Stomach smooth muscle (tissue), 2 donors: ENCODE measurements at regions not wholly inside any gene's neighbourhood (a gene's known extent, or its start where the extent isn't known, plus 50 kb on each side); places are given as distances from the start of the nearest gene placed in this dataset.
"Not testable (repeated sequence)": the region's sequence is repeated elsewhere in the genome, so short reads cannot be mapped to it uniquely, and the experiment has no call there.

Source experiments
- H3K27ac ChIP-seq: one replicate; pipeline ENCODE4 v1.7.0; 2013; ENCODE audit warnings: mild to moderate bottlenecking, low read length, inconsistent platforms
- H3K27me3 ChIP-seq, 2 donors: one replicate each; pipeline ENCODE4 v1.7.0; 2013; ENCODE audit warnings: low read length in 2 of 2; ENCODE audit not compliant: insufficient read depth in 2 of 2, control insufficient read depth in 1 of 2
- H3K36me3 ChIP-seq, 2 donors: one replicate each; pipeline ENCODE4 v1.7.0; 2013; ENCODE audit warnings: low read length in 2 of 2; ENCODE audit not compliant: control insufficient read depth in 2 of 2, insufficient read depth in 2 of 2
- H3K4me1 ChIP-seq: one replicate; pipeline ENCODE4 v1.7.0; 2013; ENCODE audit warnings: low read length; ENCODE audit not compliant: control insufficient read depth, insufficient read depth
- H3K4me3 ChIP-seq, 2 donors: one replicate each; pipeline ENCODE4 v1.7.0; 2013; ENCODE audit warnings: low read length in 2 of 2
- H3K9ac ChIP-seq, 2 donors: one replicate each; pipeline ENCODE4 v1.7.0; 2013; ENCODE audit warnings: low read length in 2 of 2, mild to moderate bottlenecking in 1 of 2
- H3K9me3 ChIP-seq, 2 donors: one replicate each; pipeline ENCODE4 v1.7.0; 2013; ENCODE audit warnings: low read length in 2 of 2; ENCODE audit not compliant: control insufficient read depth in 2 of 2
- donor health status: healthy.
- donor health status: Pancreatic carcinoma.

- no peaks in the 10 kb centered on the region for H3K9me3 ChIP-seq
- H3K27me3 ChIP-seq: no peaks in the 10 kb centered on the region
- no peak overlapping the region for H3K4me3 ChIP-seq
- no peaks in the 10 kb centered on the region for H3K36me3 ChIP-seq
- H3K9ac ChIP-seq: no peak overlapping the region
- H3K27ac ChIP-seq: no peak overlapping the region
- H3K4me1 ChIP-seq: no peaks in the 10 kb centered on the region
Measured at GRCh38 chr4:32680946-32681345, 1960.8 kb downstream of the PCDH7 start.

DNA sequence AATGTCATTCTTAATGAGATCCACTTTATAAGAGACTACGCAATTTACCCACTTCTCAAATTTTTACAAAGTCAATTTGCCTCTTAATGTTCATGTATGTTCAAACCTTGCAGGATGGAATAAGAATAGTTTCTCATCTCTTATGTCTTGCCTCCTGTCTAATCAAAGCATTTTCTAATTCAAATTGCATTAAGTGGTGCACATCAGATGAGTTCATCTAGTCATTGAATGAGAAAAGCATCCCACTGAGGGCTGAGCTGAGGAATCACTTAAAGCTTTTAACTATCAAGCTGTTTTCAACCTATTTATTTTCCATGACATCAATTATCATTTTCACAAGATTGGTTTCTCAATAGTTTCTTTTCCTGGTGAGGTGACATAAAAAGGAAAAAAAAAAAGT, 1964.0 kb downstream of the PCDH7 start:
- Histone ChIP-seq H3K27ac (no peak overlapping the region), H3K4me1 (no peaks in the 10 kb centered on the region), H3K27me3 (no peaks in the 10 kb centered on the region), H3K36me3 (no peaks in the 10 kb centered on the region), H3K9me3 (no peaks in the 10 kb centered on the region), H3K9ac (no peak overlapping the region), H3K4me3 (no peak overlapping the region)

GRCh38 chr4:32686123-32686522, 1966.0 kb downstream of the PCDH7 start:
- Histone ChIP-seq H3K27me3 (no peaks in the 10 kb centered on the region), H3K4me1 (no peaks in the 10 kb centered on the region), H3K9me3 (no peaks in the 10 kb centered on the region), H3K27ac (no peak overlapping the region), H3K9ac (no peak overlapping the region), H3K4me3 (no peak overlapping the region), H3K36me3 (no peaks in the 10 kb centered on the region)

DNA sequence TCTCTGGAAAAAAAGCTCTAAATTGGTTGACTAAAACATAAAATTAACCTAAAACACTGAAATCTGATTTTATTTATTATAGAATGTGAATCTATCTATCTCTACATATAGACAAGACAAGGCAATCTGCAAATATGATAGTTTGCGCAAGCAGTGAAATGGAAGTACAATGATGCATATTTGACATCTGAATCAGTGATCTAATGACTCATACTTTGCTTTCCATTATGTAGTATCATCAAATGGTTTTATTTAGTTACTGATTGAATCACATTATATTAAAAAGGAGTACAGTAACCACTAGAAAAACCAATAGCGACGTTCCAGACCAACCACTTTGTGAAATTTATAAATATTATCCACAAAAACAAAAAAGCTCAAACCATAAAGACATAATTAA, 1969.3 kb downstream of the PCDH7 start:
- Histone ChIP-seq H3K9me3 (no peaks in the 10 kb centered on the region), H3K36me3 (no peaks in the 10 kb centered on the region), H3K27me3 (no peaks in the 10 kb centered on the region), H3K27ac (no peak overlapping the region), H3K4me3 (no peak overlapping the region), H3K9ac (no peak overlapping the region), H3K4me1 (no peaks in the 10 kb centered on the region)

DNA sequence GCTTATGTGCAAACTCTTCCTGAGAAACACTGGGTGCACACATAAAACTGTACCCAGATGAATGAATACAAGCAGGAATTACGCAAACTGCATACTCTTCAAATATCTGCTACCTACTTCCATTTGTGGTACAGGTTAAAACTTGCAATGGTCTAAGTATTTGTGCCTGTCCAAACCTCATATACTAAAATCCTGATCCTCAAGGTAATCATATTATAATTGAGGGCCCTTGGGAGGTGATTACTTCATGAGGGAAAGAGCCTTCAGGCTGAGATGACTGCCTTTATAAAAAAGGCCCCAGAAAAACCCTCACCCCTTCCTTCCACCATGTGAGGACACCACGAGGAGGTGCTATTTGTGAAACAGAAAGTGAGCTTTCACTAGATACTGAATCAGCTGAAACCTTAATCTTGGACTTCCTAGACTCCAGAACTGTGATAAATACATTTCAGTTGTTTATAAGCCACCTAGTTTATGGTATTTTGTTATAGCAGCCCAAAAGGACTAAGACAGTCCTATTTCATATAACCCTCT, 1977.2 kb downstream of the PCDH7 start:
- H3K4me1 ChIP-seq: no peaks in the 10 kb centered on the region
- no peak overlapping the region for H3K9ac ChIP-seq
- H3K36me3 ChIP-seq: no peaks in the 10 kb centered on the region
- no peak overlapping the region for H3K4me3 ChIP-seq
- H3K9me3 ChIP-seq: no peaks in the 10 kb centered on the region
- H3K27me3 ChIP-seq: no peaks in the 10 kb centered on the region
- H3K27ac ChIP-seq: no peak overlapping the region

- H3K27ac ChIP-seq: no peak overlapping the region
- no peaks in the 10 kb centered on the region for H3K27me3 ChIP-seq
- H3K4me1 ChIP-seq: no peaks in the 10 kb centered on the region
- H3K4me3 ChIP-seq: no peak overlapping the region
- no peaks in the 10 kb centered on the region for H3K9me3 ChIP-seq
- no peak overlapping the region for H3K9ac ChIP-seq
- no peaks in the 10 kb centered on the region for H3K36me3 ChIP-seq
Measured at GRCh38 chr4:32700838-32701237, 1980.7 kb downstream of the PCDH7 start.

GRCh38 chr4:32706893-32707292, 1986.7 kb downstream of the PCDH7 start:
- no peaks in the 10 kb centered on the region for H3K9me3 ChIP-seq
- no peak overlapping the region for H3K9ac ChIP-seq
- no peaks in the 10 kb centered on the region for H3K27me3 ChIP-seq
- H3K27ac ChIP-seq: no peak overlapping the region
- H3K4me3 ChIP-seq: no peak overlapping the region
- H3K4me1 ChIP-seq: no peaks in the 10 kb centered on the region
- H3K36me3 ChIP-seq: no peaks in the 10 kb centered on the region

- not testable (repeated sequence) for H3K9ac ChIP-seq, H3K27me3 ChIP-seq, H3K4me1 ChIP-seq, H3K4me3 ChIP-seq, H3K36me3 ChIP-seq, H3K9me3 ChIP-seq, H3K27ac ChIP-seq
Measured at GRCh38 chr4:32716090-32716620, 1996.0 kb downstream of the PCDH7 start.

- no peaks in the 10 kb centered on the region for H3K9me3 ChIP-seq
- no peak overlapping the region for H3K9ac ChIP-seq
Measured at GRCh38 chr4:32735856-32736590, 2015.9 kb downstream of the PCDH7 start.

GRCh38 chr4:32744211-32744610, 2024.0 kb downstream of the PCDH7 start:
- Histone ChIP-seq H3K4me3 (no peak overlapping the region), H3K4me1 (no peaks in the 10 kb centered on the region), H3K9me3 (peaks cover 0 to 5% of the 10 kb centered on the region in 2 donors), H3K27ac (no peak overlapping the region), H3K9ac (no peak overlapping the region), H3K27me3 (no peaks in the 10 kb centered on the region), H3K36me3 (no peaks in the 10 kb centered on the region)

More at GRCh38 chr4:32735856-32736590, 2015.9 kb downstream of the PCDH7 start:
- Histone ChIP-seq H3K4me3 (no peak overlapping the region), H3K4me1 (no peaks in the 10 kb centered on the region), H3K27ac (no peak overlapping the region), H3K36me3 (no peaks in the 10 kb centered on the region), H3K27me3 (no peaks in the 10 kb centered on the region)

DNA sequence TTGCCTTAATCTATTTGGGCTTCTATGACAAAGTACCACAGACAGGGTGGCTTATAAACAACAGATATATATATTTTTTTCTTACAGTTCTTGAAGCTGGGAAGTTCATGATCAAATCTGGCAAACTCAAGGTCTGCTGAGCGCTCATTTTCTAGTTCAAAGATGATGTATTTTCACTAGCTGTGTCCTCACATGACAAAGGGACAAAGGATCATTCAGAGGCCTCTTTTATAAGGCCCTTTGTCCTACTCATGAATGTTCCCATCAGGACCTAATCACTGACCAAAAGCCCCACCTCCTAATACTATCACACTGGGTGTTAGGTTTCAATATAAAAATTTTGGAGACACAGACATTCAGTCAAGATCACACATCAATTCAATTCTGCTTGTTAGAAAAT, 2025.2 kb downstream of the PCDH7 start:
- H3K36me3 ChIP-seq: no peaks in the 10 kb centered on the region

More for the DNA sequence above, 2025.2 kb downstream of the PCDH7 start:
- Histone ChIP-seq H3K4me3 (no peak overlapping the region), H3K27me3 (no peaks in the 10 kb centered on the region), H3K4me1 (no peaks in the 10 kb centered on the region), H3K9me3 (peaks cover 0 to 5% of the 10 kb centered on the region in 2 donors), H3K9ac (no peak overlapping the region), H3K27ac (no peak overlapping the region)
